Spleen (tissue), 11 donors: ENCODE measurements at regions not wholly inside any gene's neighbourhood (a gene's known extent, or its start where the extent isn't known, plus 50 kb on each side); places are given as distances from the start of the nearest gene placed in this dataset.

Experiments
- DNase-seq: peaks from one replicate; pipeline ENCODE4 v3.0.0-alpha.2; 2020
- H3K27ac ChIP-seq, 8 donors: fragments of 200-600 bp; sonication (generic) in 7 of 8; 1 replicate in 4 of 8; 2 replicates in 4 of 8; pipeline versions ENCODE4 v1.5.0 to v1.8.0; 2016 to 2021; ENCODE audit warnings: inconsistent platforms in 4 of 8, mild to moderate bottlenecking in 4 of 8, moderate library complexity in 1 of 8
- H3K27me3 ChIP-seq, 7 donors: fragments of 200-600 bp; sonication (generic) in 6 of 7; replicated peaks in 1 of 7; 1 replicate in 4 of 7; 2 replicates in 3 of 7; pipeline versions ENCODE4 v1.5.0 to v1.8.0; 2016 to 2021; ENCODE audit warnings: inconsistent platforms in 3 of 7, mild to moderate bottlenecking in 1 of 7
- H3K36me3 ChIP-seq, 6 donors: fragments of 200-600 bp; sonication (generic) in 5 of 6; 1 replicate in 4 of 6; 2 replicates in 2 of 6; pipeline versions ENCODE4 v1.5.0 to v1.8.0; 2016 to 2021; ENCODE audit warnings: inconsistent platforms in 2 of 6
- H3K4me1 ChIP-seq, 6 donors: fragments of 200-600 bp; sonication (generic) in 5 of 6; 1 replicate in 3 of 6; 2 replicates in 3 of 6; pipeline versions ENCODE4 v1.5.0 to v1.8.0; 2016 to 2021; ENCODE audit warnings: inconsistent platforms in 3 of 6
- H3K4me3 ChIP-seq, 8 donors: fragments of 200-600 bp; sonication (generic) in 7 of 8; 1 replicate in 4 of 8; 2 replicates in 4 of 8; pipeline versions ENCODE4 v1.5.0 to v1.8.0; 2016 to 2021; ENCODE audit warnings: inconsistent platforms in 4 of 8, mild to moderate bottlenecking in 4 of 8, moderate library complexity in 2 of 8
- H3K9me3 ChIP-seq, 8 donors: fragments of 200-600 bp; sonication (generic) in 7 of 8; 1 replicate in 4 of 8; 2 replicates in 4 of 8; pipeline versions ENCODE4 v1.5.0 to v1.8.0; 2016 to 2021; ENCODE audit warnings: inconsistent platforms in 4 of 8
- CTCF ChIP-seq, 11 experiments: fragments of 200-600 bp in 7 of 11; fragments of 450-650 bp in 4 of 11; sonication (generic) in 4 of 11; IDR thresholded peaks in 8 of 11; conservative IDR thresholded peaks in 3 of 11; 1 replicate in 7 of 11; 2 replicates in 4 of 11; pipeline versions ENCODE4 v1.4.0 to v1.8.0; 2016 to 2021; ENCODE audit warnings: antibody characterized with exemption in 11 of 11, inconsistent platforms in 4 of 11, mild to moderate bottlenecking in 1 of 11
- POLR2A ChIP-seq, 3 donors: fragments of 450-650 bp; IDR thresholded peaks; one replicate each; pipeline ENCODE4 v1.5.1; 2017; ENCODE audit warnings: antibody characterized with exemption in 3 of 3, mild to moderate bottlenecking in 1 of 3
- POLR2AphosphoS5 ChIP-seq, 3 donors: sonication (generic); formaldehyde crosslinking; IDR thresholded peaks; one replicate each; pipeline ENCODE4 v1.5.1; 2017; ENCODE audit warnings: antibody characterized with exemption in 3 of 3
- WGBS, 5 donors: extraction: QIAGEN DNeasy Blood & Tissue Kit in 3 of 5; methylation state at CpG; one replicate each; pipeline versions ENCODE4 v1.1.5 to v1.1.7; 2013 to 2018; 5-methylcytosine and 5-hydroxymethylcytosine counted together
- intact Hi-C: fragments of 100-400 bp; cut with DNase I; formaldehyde crosslinking; loops from one replicate; pipeline ENCODE4 v1.15.0; 2023; ENCODE audit warnings: low total_unique reads
- donor health status: healthy with polysubstance abuse.
- donor health status: DM: no; HTN: no; CAD: no; lungs with moderate emphysema.
- donor health status: DM: no; HTN: no; CAD: no.
- donor health status: Bipolar disorder and iron deficiency.
- donor health status: healthy.
- donor health status: DM: no; HTN: no; CAD: no.
- donor health status: DM: yes; HTN: yes; CAD: no.

- Histone ChIP-seq H3K4me1 (no peaks in the 10 kb centered on the region), H3K36me3 (no peaks in the 10 kb centered on the region), H3K27ac (no peak overlapping the region), H3K27me3 (no peaks in the 10 kb centered on the region), H3K4me3 (no peak overlapping the region), H3K9me3 (peaks cover 0 to 10% (median 2%) of the 10 kb centered on the region in 8 donors)
- WGBS, 5 donors = 80 to 93% (median 82%) methylated on average over 3 to 9 of the region's 9 CpGs
- intact Hi-C loops = no loop called here
- DNase-seq = no peak
- no peak for TF ChIP-seq CTCF (IDR thresholded peaks at IDR 0.05 in 8 of 11, conservative IDR thresholded peaks at IDR 0.05 in 3 of 11)
- no peak for TF ChIP-seq POLR2AphosphoS5 (IDR thresholded peaks at IDR 0.05)
- TF ChIP-seq POLR2A (IDR thresholded peaks at IDR 0.05) = no peak
Observed at GRCh38 chr9:103104101-103104500, 109.0 kb downstream of the CYLC2 start.

- TF ChIP-seq POLR2A (IDR thresholded peaks at IDR 0.05) = no peak
- no peak for TF ChIP-seq POLR2AphosphoS5 (IDR thresholded peaks at IDR 0.05)
- TF ChIP-seq CTCF (IDR thresholded peaks at IDR 0.05 in 8 of 11, conservative IDR thresholded peaks at IDR 0.05 in 3 of 11) = no peak
- no peaks in the 10 kb centered on the region for H3K36me3 ChIP-seq
- H3K27me3 ChIP-seq = no peaks in the 10 kb centered on the region
- 63 to 82% (median 72%) methylated on average over 2 of the region's 2 CpGs for WGBS, 5 donors
- H3K27ac ChIP-seq = no peak overlapping the region
- H3K4me1 ChIP-seq = no peaks in the 10 kb centered on the region
- no peak overlapping the region for H3K4me3 ChIP-seq
- DNase-seq = no peak
- intact Hi-C loops = no loop called here
- H3K9me3 ChIP-seq = peaks cover 0 to 7% (median 0%) of the 10 kb centered on the region in 8 donors
Observed at GRCh38 chr9:103116246-103116645, 121.1 kb downstream of the CYLC2 start.

GRCh38 chr9:103126494-103126893 lies 131.4 kb downstream of the CYLC2 start:
- 73 to 90% (median 79%) methylated on average over 2 of the region's 2 CpGs for WGBS, 5 donors
- no peak overlapping the region for H3K4me3 ChIP-seq
- TF ChIP-seq POLR2AphosphoS5 (IDR thresholded peaks at IDR 0.05) (no peak), POLR2A (IDR thresholded peaks at IDR 0.05) (no peak), CTCF (IDR thresholded peaks at IDR 0.05 in 8 of 11, conservative IDR thresholded peaks at IDR 0.05 in 3 of 11) (no peak)

GRCh38 chr9:103139891-103140290 lies 144.8 kb downstream of the CYLC2 start:
- Histone ChIP-seq H3K4me1 (no peaks in the 10 kb centered on the region), H3K4me3 (no peak overlapping the region), H3K27ac (no peak overlapping the region), H3K27me3 (no peaks in the 10 kb centered on the region), H3K36me3 (no peaks in the 10 kb centered on the region), H3K9me3 (peaks cover 0 to 21% (median 0%) of the 10 kb centered on the region in 8 donors)
- intact Hi-C loops = no loop called here
- TF ChIP-seq POLR2AphosphoS5 (IDR thresholded peaks at IDR 0.05) = no peak
- TF ChIP-seq CTCF (IDR thresholded peaks at IDR 0.05 in 8 of 11, conservative IDR thresholded peaks at IDR 0.05 in 3 of 11) = no peak
- no peak for TF ChIP-seq POLR2A (IDR thresholded peaks at IDR 0.05)
- no peak for DNase-seq
- WGBS, 5 donors = 67 to 95% (median 86%) methylated on average over 2 of the region's 2 CpGs

More at GRCh38 chr9:103126494-103126893, 131.4 kb downstream of the CYLC2 start:
- no peaks in the 10 kb centered on the region for H3K27me3 ChIP-seq
- H3K4me1 ChIP-seq = no peaks in the 10 kb centered on the region
- no peaks in the 10 kb centered on the region for H3K36me3 ChIP-seq
- DNase-seq = no peak
- no peak overlapping the region for H3K27ac ChIP-seq
- intact Hi-C loops = no loop called here
- H3K9me3 ChIP-seq = peaks cover 5 to 58% (median 44%) of the 10 kb centered on the region in 8 donors
